GM12878 (cell line): ENCODE measurements at regions not wholly inside any gene's neighbourhood (a gene's known extent, or its start where the extent isn't known, plus 50 kb on each side); places are given as distances from the start of the nearest gene placed in this dataset.

Experiments
- ATAC-seq: fragments of 200-7000 bp; cut with Tn5 transposase; 3 replicates; pipeline ENCODE4 v1.9.1; 2020; ENCODE audit warnings: mild to moderate bottlenecking, moderate library complexity
- BruUV-seq: library from RNA; stranded (reverse); fragments of 400-500 nt; replicated peaks from 2 replicates; lab custom pipeline; 2021; lab: Mats Ljungman, UMichigan
- CTCF ChIA-PET: fragments of 300-600 bp; sonication (Branson Sonifier 250); formaldehyde crosslinking; extraction: SDS; loops from one replicate; lab custom pipeline; 2021; ENCODE audit warnings: inconsistent platforms; lab: Yijun Ruan, JAX
- POLR2A ChIA-PET: fragments of 350-600 bp; formaldehyde crosslinking; extraction: SDS; loops from one replicate; lab custom pipeline; 2021; ENCODE audit warnings: inconsistent platforms; lab: Charles Lee
- RAD21 ChIA-PET: fragments of 300-600 bp; sonication (Branson Sonifier 250); formaldehyde crosslinking; loops from one replicate; lab custom pipeline; 2023; ENCODE audit warnings: antibody characterized with exemption; ENCODE audit not compliant: unreplicated experiment; lab: Charles Lee
- SMC1A ChIA-PET: fragments of 300-600 bp; sonication (Branson Sonifier 250); formaldehyde crosslinking; loops from one replicate; lab custom pipeline; 2023; ENCODE audit not compliant: unreplicated experiment, uncharacterized antibody; lab: Charles Lee
- DNase-seq: peaks from one replicate; pipeline ENCODE4 v3.0.0-alpha.2; 2011; ENCODE audit warnings: low read depth, low spot score
- FAIRE-seq: peaks from 3 replicates; lab custom pipeline; 2011; peaks lifted over from hg19 to GRCh38; lab: Jason Lieb, UNC
- H2AFZ ChIP-seq: 2 replicates; pipeline ENCODE4 v1.6.0; 2011; ENCODE audit warnings: low read depth, low read length, control low read depth; ENCODE audit not compliant: control insufficient read depth
- H3K27ac ChIP-seq: 2 replicates; pipeline ENCODE4 v1.5.1; 2011; ENCODE audit warnings: control low read depth; ENCODE audit not compliant: control insufficient read depth, insufficient read depth
- H3K27me3 ChIP-seq, 2 experiments: replicated peaks in 1 of 2; 2 replicates each; pipeline versions ENCODE4 v1.6.0 to v1.6.1; 2011; ENCODE audit warnings: low read length in 1 of 2; ENCODE audit not compliant: control insufficient read depth in 2 of 2, insufficient read depth in 2 of 2
- H3K36me3 ChIP-seq, 2 experiments: 2 replicates each; pipeline ENCODE4 v1.5.1; 2011; ENCODE audit warnings: low read length in 1 of 2; ENCODE audit not compliant: control insufficient read depth in 2 of 2, insufficient read depth in 2 of 2
- H3K4me1 ChIP-seq: 2 replicates; pipeline ENCODE4 v1.6.1; 2011; ENCODE audit warnings: mild to moderate bottlenecking, low read length, moderate library complexity, mixed read lengths; ENCODE audit not compliant: control insufficient read depth, insufficient read depth
- H3K4me2 ChIP-seq: 2 replicates; pipeline ENCODE4 v1.6.0; 2011; ENCODE audit warnings: control low read depth; ENCODE audit not compliant: control insufficient read depth, insufficient read depth
- H3K4me3 ChIP-seq: fragments of 200-600 bp; sonication (generic); 2 replicates; pipeline ENCODE4 v1.5.1; 2016
- H3K79me2 ChIP-seq: 2 replicates; pipeline ENCODE4 v1.6.0; 2011; ENCODE audit warnings: low read length; ENCODE audit not compliant: control insufficient read depth, insufficient read depth
- H3K9ac ChIP-seq: 2 replicates; pipeline ENCODE4 v1.8.0; 2011; ENCODE audit warnings: low read length, control low read depth, mixed read lengths; ENCODE audit not compliant: control insufficient read depth, insufficient read depth
- H3K9me3 ChIP-seq: replicated peaks from 3 replicates; pipeline ENCODE4 v1.5.1; 2011; ENCODE audit warnings: mild to moderate bottlenecking, low read length; ENCODE audit not compliant: control insufficient read depth, insufficient read depth
- H4K20me1 ChIP-seq: 2 replicates; pipeline ENCODE4 v1.6.0; 2011; ENCODE audit not compliant: control insufficient read depth, insufficient read depth
- BHLHE40 ChIP-seq, 2 experiments: fragments of 450-650 bp in 1 of 2; IDR thresholded peaks; 2 replicates each; pipeline ENCODE4 v1.6.1; 2011 to 2017; ENCODE audit warnings: low read depth in 2 of 2, borderline replicate concordance in 1 of 2, improper control_type of control experiment in 1 of 2, low read length in 1 of 2, mild to moderate bottlenecking in 1 of 2
- CBFB ChIP-seq: IDR thresholded peaks from 2 replicates; pipeline ENCODE4 v1.6.1; 2016; ENCODE audit warnings: antibody characterized with exemption, low read depth
- E2F8 ChIP-seq: fragments of 450-650 bp; IDR thresholded peaks from 2 replicates; pipeline ENCODE4 v1.6.1; 2018; ENCODE audit warnings: mild to moderate bottlenecking, low read depth, moderate library complexity; ENCODE audit not compliant: partially characterized antibody
- EGR1 ChIP-seq, 2 experiments: IDR thresholded peaks; 1 replicate in 1 of 2; 2 replicates in 1 of 2; pipeline ENCODE4 v1.6.1; 2011 to 2012; ENCODE audit warnings: low read depth in 2 of 2, low read length in 2 of 2, borderline replicate concordance in 1 of 2, mild to moderate bottlenecking in 1 of 2, moderate library complexity in 1 of 2
- FOXM1 ChIP-seq: IDR thresholded peaks from 2 replicates; pipeline ENCODE4 v1.6.1; 2012; ENCODE audit warnings: low read depth, mild to moderate bottlenecking, inconsistent platforms, low read length, moderate library complexity
- GATAD2B ChIP-seq: fragments of 450-650 bp; conservative IDR thresholded peaks from 2 replicates; pipeline ENCODE4 v1.6.1; 2017; ENCODE audit warnings: low read depth, mild to moderate bottlenecking, moderate library complexity
- MTA2 ChIP-seq: fragments of 450-650 bp; IDR thresholded peaks from 2 replicates; pipeline ENCODE4 v1.6.1; 2016; ENCODE audit warnings: low read depth, mild to moderate bottlenecking, moderate library complexity
- MYB ChIP-seq: fragments of 150-350 bp; IDR thresholded peaks from 2 replicates; pipeline ENCODE4 v1.6.1; 2014; ENCODE audit warnings: mild to moderate bottlenecking, low read depth, low read length, borderline replicate concordance
- RAD51 ChIP-seq: fragments of 450-650 bp; IDR thresholded peaks from 2 replicates; pipeline ENCODE4 v1.6.1; 2016; ENCODE audit warnings: moderate library complexity, mild to moderate bottlenecking, inconsistent platforms
- SUPT20H ChIP-seq: IDR thresholded peaks from 2 replicates; pipeline ENCODE4 v1.6.1; 2011; ENCODE audit warnings: low read depth, mild to moderate bottlenecking, low read length, moderate library complexity, borderline replicate concordance; ENCODE audit not compliant: control insufficient read depth
- TAF1 ChIP-seq: IDR thresholded peaks from 2 replicates; pipeline ENCODE4 v1.6.1; 2011; ENCODE audit warnings: mild to moderate bottlenecking, low read depth, low read length, borderline replicate concordance
- TBL1XR1 ChIP-seq: IDR thresholded peaks from 2 replicates; pipeline ENCODE4 v1.6.1; 2012; ENCODE audit warnings: low read depth, low read length, improper control_type of control experiment
- TCF7 ChIP-seq: IDR thresholded peaks from 2 replicates; pipeline ENCODE4 v1.6.1; 2014; ENCODE audit warnings: antibody characterized with exemption, borderline replicate concordance
- ZBED1 ChIP-seq: IDR thresholded peaks from 2 replicates; pipeline ENCODE4 v1.6.1; 2016; ENCODE audit warnings: borderline replicate concordance
- ZNF207 ChIP-seq: fragments of 450-650 bp; IDR thresholded peaks from 2 replicates; pipeline ENCODE4 v1.6.1; 2014; ENCODE audit warnings: antibody characterized with exemption, mild to moderate bottlenecking, borderline replicate concordance
- WGBS: methylation state at CpG from one replicate; pipeline ENCODE4 v1.1.6; 2016; ENCODE audit warnings: low lambda C conversion rate; ENCODE audit not compliant: insufficient replicate concordance, insufficient coverage; ENCODE audit errors: missing lambda C conversion rate; 5-methylcytosine and 5-hydroxymethylcytosine counted together
- in situ Hi-C: fragments of 300-500 bp; cut with MboI; formaldehyde crosslinking; loops from 9 replicates; pipeline ENCODE4 v1.14.3; 2018; ENCODE audit warnings: mixed read lengths
- intact Hi-C: fragments of 100-400 bp; cut with micrococcal nuclease; formaldehyde crosslinking; loops from one replicate; pipeline ENCODE4 v1.14.2; 2022; ENCODE audit not compliant: unreplicated experiment
- TF ChIP-seq, protein P1 (sequence below): IDR thresholded peaks from 2 replicates; pipeline ENCODE4 v1.6.1; 2011; ENCODE audit warnings: mild to moderate bottlenecking, low read depth, low read length, moderate library complexity; ENCODE audit not compliant: insufficient replicate concordance

- DNase-seq = no peak
- ATAC-seq = no peak
- Histone ChIP-seq H3K4me2 (no peak overlapping the region), H3K27ac (no peak overlapping the region), H3K4me3 (no peak overlapping the region), H3K9ac (no peak overlapping the region), H3K9me3 (no peaks in the 10 kb centered on the region), H3K79me2 (no peaks in the 10 kb centered on the region), H4K20me1 (no peaks in the 10 kb centered on the region), H3K27me3 (no peaks in the 10 kb centered on the region), H2AFZ (no peak overlapping the region), H3K36me3 (no peaks in the 10 kb centered on the region), H3K4me1 (no peaks in the 10 kb centered on the region)
- in situ Hi-C loops (no loop called here), intact Hi-C loops (no loop called here)
- ChIA-PET RAD21 (interaction anchor here (1.4 kb wide), 1 partner anchor 42 kb away, joined by 3 read pairs; no protein-coding TSS in a partner anchor), POLR2A (no interaction called here), CTCF (interaction anchor here (0.6 kb wide), 1 partner anchor 46 kb away, joined by 3 read pairs; no protein-coding TSS in a partner anchor), SMC1A (interaction anchor here (0.6 to 1.1 kb wide), 3 partner anchors 19 to 1032 kb away, joined by 3 read pairs; no protein-coding TSS in a partner anchor)
- WGBS = 96% methylated on average over 3 of the region's 3 CpGs
- no peak for FAIRE-seq
- TF ChIP-seq ZBED1 = no peak
- no peak for TF ChIP-seq TCF7
- TF ChIP-seq RAD51 = no peak
- TF ChIP-seq, protein P1, sequence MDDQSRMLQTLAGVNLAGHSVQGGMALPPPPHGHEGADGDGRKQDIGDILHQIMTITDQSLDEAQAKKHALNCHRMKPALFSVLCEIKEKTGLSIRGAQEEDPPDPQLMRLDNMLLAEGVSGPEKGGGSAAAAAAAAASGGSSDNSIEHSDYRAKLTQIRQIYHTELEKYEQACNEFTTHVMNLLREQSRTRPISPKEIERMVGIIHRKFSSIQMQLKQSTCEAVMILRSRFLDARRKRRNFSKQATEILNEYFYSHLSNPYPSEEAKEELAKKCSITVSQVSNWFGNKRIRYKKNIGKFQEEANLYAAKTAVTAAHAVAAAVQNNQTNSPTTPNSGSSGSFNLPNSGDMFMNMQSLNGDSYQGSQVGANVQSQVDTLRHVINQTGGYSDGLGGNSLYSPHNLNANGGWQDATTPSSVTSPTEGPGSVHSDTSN = no peak
- no peak for TF ChIP-seq FOXM1
- no peak for TF ChIP-seq MYB
- no peak for TF ChIP-seq SUPT20H
- no peak for TF ChIP-seq EGR1 (IDR thresholded peaks at IDR 0.05; ENCODE audit: borderline replicate concordance in 1 of 2, low read depth in 2 of 2, low read length in 2 of 2)
- no peak for TF ChIP-seq MTA2
- no peak for TF ChIP-seq E2F8
- TF ChIP-seq ZNF207 = no peak
- TF ChIP-seq BHLHE40 (IDR thresholded peaks at IDR 0.05; ENCODE audit: borderline replicate concordance in 1 of 2, low read depth in 2 of 2, low read length in 1 of 2) = no peak
- TF ChIP-seq CBFB = no peak
- TF ChIP-seq GATAD2B = no peak
- no peak for TF ChIP-seq TBL1XR1
- TF ChIP-seq TAF1 = no peak
- no TSS peak for BruUV-seq
Observed at GRCh38 chr6:63395381-63395780, 75.6 kb upstream of the LGSN start.
